ENCODE measurements at regions not wholly inside any gene's neighbourhood (a gene's known extent, or its start where the extent isn't known, plus 50 kb on each side); places are given as distances from the start of the nearest gene placed in this dataset.
"Not testable (repeated sequence)": the region's sequence is repeated elsewhere in the genome, so short reads cannot be mapped to it uniquely, and the experiment has no call there.

DNA sequence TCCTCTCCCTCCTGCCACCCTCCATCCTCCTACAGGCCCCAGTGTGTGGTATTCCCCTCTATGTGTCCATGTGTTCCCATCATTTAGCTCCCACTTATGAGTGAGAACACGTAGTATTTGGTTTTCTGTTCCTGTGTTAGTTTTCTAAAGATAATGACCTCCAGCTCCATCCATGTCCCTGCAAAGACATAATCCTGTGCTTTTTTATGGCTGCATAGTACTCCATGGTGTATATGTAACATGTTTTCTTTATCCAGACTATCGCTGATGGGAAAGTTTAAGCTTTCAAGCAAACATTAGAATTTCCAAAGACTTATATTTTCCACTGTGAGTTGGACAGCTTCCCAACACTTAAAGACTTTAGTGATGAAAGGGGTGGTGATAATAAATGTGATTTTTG lies 105.9 kb upstream of the PIAS1 start:
- no peak for DNase-seq (ENCODE audit: extremely low spot score)
- TF ChIP-seq, protein P1, sequence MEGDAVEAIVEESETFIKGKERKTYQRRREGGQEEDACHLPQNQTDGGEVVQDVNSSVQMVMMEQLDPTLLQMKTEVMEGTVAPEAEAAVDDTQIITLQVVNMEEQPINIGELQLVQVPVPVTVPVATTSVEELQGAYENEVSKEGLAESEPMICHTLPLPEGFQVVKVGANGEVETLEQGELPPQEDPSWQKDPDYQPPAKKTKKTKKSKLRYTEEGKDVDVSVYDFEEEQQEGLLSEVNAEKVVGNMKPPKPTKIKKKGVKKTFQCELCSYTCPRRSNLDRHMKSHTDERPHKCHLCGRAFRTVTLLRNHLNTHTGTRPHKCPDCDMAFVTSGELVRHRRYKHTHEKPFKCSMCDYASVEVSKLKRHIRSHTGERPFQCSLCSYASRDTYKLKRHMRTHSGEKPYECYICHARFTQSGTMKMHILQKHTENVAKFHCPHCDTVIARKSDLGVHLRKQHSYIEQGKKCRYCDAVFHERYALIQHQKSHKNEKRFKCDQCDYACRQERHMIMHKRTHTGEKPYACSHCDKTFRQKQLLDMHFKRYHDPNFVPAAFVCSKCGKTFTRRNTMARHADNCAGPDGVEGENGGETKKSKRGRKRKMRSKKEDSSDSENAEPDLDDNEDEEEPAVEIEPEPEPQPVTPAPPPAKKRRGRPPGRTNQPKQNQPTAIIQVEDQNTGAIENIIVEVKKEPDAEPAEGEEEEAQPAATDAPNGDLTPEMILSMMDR (IDR thresholded peaks at IDR 0.05; ENCODE audit: control extremely low read depth, extremely low read depth, low read depth, missing control alignments): no peak
- POLR2A ChIA-PET: no interaction called here
- CTCF ChIA-PET: interaction anchor here (0.6 to 2.0 kb wide), 4 partner anchors 9 to 232 kb away, joined by 3 to 5 read pairs (median 4); no protein-coding TSS in a partner anchor

DNA sequence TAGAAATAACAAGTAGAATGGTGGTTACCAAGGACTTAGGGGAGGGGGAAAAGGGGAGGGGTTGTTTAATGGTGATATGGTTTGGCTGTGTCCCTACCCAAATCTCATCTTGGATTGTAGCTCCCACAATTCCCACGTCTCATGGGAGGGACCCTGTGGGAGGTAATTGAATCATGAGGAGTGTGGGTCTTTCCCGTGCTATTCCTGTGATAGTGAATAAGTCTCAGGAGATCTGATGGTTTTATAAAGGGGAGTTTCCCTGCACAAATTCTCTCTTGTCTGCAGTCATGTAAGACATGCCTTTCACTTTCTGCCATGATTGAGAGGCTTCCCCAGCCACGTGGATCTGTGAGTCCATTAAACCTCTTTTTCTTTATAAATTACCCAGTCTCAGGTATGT lies 102.9 kb upstream of the PIAS1 start:
- CTCF ChIA-PET; DNase-seq (ENCODE audit: extremely low spot score); POLR2A ChIA-PET: not testable (repeated sequence)

DNA sequence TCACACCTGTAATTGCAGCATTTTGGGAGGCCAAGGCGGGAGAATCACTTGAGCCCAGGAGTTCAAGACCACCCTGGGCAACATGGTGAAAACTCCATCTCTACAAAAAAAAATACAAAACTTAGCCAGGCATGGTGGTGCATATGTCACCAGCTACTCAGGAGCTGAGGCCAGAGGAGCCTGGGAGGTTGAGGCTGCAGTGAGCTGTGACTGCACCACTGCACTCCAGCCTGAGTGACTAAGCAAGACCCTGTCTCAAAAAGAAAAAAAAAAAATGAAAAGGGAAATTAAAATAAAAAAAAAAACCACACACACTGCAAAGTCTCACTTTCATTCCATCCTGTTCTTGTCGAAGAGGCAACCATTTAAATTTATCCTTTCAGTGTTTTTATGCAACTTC lies 100.8 kb upstream of the PIAS1 start:
- CTCF ChIA-PET: interaction anchor here (1.0 kb wide), 1 partner anchor 12 kb away, joined by 3 read pairs; no protein-coding TSS in a partner anchor
- TF ChIP-seq, protein P1 (IDR thresholded peaks at IDR 0.05; ENCODE audit: control extremely low read depth, extremely low read depth, low read depth, missing control alignments): no peak
- POLR2A ChIA-PET: no interaction called here
- no peak for DNase-seq (ENCODE audit: extremely low spot score)

DNA sequence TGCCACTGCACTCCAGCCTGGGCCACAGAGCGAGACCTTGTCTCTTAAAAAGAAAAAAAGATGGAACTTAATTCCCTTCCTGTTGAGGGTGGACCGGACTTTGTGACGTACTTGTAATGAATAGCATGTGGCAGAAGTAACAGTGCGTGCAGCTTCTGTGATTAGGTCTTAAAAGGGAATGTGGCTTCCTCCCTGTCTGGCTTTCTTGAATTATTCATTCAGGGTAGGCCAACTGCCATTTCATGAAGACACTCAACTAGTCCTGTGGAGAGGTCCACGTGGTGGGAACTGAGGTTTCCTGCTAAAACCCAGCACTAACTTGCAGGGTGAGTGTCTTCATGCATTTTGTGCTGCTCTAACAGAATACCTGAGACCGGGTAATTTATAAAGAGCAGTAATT lies 98.9 kb upstream of the PIAS1 start:
- TF ChIP-seq, protein P1 (IDR thresholded peaks at IDR 0.05; ENCODE audit: control extremely low read depth, extremely low read depth, low read depth, missing control alignments): no peak
- DNase-seq (ENCODE audit: extremely low spot score): no peak
- ChIA-PET POLR2A (no interaction called here), CTCF (interaction anchor here (0.9 to 1.4 kb wide), 2 partner anchors 9 to 11 kb away, joined by 3 to 4 read pairs; no protein-coding TSS in a partner anchor)

DNA sequence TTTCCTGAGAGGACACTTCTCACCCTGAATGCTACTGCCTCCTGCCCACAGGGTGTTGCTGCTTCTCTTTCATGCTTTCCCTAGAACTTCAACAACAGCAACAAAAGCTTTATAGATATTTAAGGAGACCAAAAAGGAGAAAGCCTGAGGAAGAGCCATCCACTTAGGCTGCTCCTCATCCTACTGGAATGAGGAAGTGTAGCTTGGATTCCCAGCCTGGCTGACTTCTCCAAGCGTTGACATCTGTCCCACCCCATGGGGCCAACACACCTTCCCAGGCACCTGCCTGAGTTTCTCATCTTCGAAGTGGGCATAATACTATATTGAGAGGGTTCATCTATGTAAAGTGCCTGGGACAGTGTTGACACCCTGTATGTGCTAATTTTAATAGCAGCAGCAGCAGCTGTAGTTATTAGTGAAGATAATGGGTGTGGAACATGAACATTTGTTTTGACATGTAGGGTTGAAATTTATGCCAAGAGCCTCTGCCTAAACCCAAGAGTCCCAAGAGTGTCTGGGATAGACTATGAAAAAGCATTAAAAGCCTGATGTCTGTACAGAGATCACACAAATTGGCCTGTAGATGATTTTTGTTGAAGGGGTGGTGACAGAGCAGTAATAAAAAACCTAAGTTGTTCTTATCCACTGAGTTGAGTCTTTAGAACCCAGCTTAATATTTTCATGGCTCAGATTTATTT lies 96.5 kb upstream of the PIAS1 start:
- ChIA-PET POLR2A (no interaction called here), CTCF (interaction anchor here (1.3 to 1.7 kb wide), 2 partner anchors 10 to 15 kb away, joined by 4 read pairs; no protein-coding TSS in a partner anchor)
- TF ChIP-seq, protein P1 (IDR thresholded peaks at IDR 0.05; ENCODE audit: control extremely low read depth, extremely low read depth, low read depth, missing control alignments): no peak
- DNase-seq (ENCODE audit: extremely low spot score): no peak

DNA sequence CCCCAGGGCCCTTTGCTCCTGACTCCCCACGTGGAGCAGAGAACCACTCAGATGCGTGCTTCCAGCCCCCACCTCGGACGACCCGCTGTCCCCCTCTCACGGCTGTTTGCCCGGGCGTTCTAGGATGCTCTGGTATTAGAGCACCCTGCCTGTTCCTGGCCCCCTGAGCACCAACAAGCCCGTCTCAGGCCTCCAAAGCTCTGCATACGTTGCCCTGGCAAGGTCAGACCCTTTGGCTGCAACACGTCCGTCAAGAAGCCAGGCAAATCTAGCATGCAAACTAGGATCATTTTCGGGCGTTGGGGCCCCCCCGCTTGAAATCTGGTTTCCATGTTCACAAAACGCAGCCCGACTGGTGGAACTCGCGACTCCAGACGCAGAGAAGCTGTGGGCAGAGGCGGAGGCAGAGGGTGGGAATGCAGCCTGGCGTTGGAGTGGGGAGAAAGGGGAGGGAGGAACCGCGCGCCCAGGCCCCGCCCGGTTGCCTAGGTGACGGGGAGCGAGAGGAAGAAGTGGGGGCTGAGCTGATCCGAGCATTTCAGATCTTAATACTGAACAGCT lies 86.2 kb upstream of the PIAS1 start:
- POLR2A ChIA-PET: no interaction called here
- peak; percentile 62 for DNase-seq (ENCODE audit: extremely low spot score)
- CTCF ChIA-PET: interaction anchor here (1.3 to 2.0 kb wide), 6 partner anchors 8 to 242 kb away, joined by 3 to 9 read pairs (median 4); no protein-coding TSS in a partner anchor
- TF ChIP-seq, protein P1 (IDR thresholded peaks at IDR 0.05; ENCODE audit: control extremely low read depth, extremely low read depth, low read depth, missing control alignments): no peak

DNA sequence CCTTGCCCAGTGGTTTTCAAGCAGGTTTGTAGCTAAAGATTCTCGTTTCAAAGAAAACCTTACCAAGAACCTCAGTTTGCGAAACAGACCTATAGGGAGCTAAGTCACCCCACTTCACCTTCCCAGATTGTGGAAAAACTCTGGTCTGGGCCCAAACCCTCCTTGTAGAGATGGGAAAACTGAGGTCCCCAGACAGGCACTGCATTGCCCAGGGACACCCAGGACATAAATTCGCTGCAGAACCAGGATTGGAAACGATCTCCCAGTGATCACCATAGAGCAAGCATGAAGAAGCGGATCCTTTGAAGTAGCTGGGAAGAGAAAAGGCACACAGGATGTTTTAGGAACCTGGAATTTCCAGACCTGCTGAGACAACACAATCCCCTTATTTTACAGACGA lies 85.6 kb upstream of the PIAS1 start:
- ChIA-PET CTCF (interaction anchor here (1.5 to 2.0 kb wide), 5 partner anchors 9 to 105 kb away, joined by 3 to 9 read pairs (median 5); no protein-coding TSS in a partner anchor), POLR2A (no interaction called here)
- TF ChIP-seq, protein P1 (IDR thresholded peaks at IDR 0.05; ENCODE audit: control extremely low read depth, extremely low read depth, low read depth, missing control alignments): no peak
- DNase-seq (ENCODE audit: extremely low spot score): no peak

Measured in GM10248 (cell line).